Stimulated activated CD8-positive, alpha-beta memory T cell treated with anti-CD3 and anti-CD28 coated beads, Interleukin-12 subunit alpha, Interleukin-12 subunit beta, amount 100 ng/mL, for 1 hour (primary cell): ENCODE measurements at regions not wholly inside any gene's neighbourhood (a gene's known extent, or its start where the extent isn't known, plus 50 kb on each side); places are given as distances from the start of the nearest gene placed in this dataset.
"Not testable (repeated sequence)": the region's sequence is repeated elsewhere in the genome, so short reads cannot be mapped to it uniquely, and the experiment has no call there.

Experiments
- DNase-seq: peaks from one replicate; pipeline ENCODE4 v3.0.0-alpha.2; 2020; ENCODE audit warnings: low read depth

DNA sequence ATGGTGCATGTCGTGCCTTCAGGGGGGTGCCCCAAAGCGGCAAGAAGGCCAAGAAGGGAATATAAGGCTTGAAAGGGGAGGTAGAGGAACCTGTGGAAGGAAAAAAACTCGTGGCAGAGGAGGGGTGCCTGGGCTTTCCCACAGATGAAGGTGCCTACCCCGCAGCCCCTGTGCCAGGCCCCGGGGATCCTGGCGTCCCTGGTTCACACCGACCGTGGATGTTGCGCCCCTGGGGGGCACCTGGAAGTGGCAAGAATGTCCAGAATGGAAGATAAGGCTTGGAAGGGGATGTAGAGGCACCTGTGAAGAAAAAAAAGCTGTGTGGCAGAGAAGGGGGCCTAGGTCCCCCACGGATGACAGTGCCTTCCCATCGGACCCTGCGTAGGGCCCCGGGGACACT lies 282.2 kb downstream of the ALG10 start:
- DNase-seq: no peak

DNA sequence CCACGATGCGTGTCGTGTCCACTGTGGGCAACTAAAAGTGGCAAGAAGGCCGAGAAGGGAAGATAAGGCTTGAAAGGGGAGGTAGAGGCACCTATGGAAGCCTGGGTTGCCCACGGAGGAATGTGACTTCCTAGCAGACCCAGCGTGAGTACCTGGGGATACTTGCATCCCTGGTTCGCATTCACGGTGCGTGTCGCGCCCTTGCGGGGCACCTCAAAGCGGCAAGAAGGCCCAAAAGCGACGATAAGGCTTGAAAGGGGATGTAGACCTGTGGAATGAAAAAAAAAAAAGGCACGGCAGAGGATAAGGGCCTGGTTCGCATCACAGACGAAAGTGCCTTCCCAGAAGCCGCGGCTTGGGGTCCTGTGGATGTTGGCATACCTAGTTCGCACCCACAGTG lies 282.9 kb downstream of the ALG10 start:
- DNase-seq: no peak

DNA sequence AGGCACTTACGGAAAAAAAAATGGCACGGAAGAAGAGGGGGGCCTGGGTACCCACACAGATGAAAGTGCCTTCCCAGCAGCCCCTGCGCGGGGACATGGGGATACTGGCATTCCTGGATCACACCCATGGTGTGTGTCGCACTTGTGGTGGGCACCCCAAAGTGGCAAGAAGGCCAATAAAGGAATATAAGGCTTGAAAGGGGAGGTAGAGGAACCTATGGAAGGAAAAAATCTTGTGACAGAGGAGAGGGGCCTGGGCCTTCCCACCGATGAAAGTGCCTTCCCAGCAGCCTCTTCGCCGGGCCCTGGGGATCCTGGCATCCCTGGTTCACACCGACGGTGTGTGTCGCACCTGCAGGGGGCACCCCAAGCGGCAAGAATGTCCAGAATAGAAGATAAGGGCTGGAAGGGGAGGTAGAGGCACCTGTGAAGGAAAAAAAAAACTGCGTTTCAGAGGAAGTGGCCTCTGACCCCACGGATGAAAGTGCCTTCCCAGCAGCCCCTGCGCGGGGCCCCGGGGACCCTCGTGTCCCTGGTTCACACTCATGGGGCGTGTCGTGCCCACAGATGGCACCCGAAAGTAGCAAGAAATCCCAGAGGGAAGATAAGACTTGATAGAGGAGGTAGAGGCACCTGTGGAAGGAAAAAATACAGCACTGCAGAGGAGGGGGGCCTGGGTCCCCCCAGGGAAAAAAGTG lies 284.0 kb downstream of the ALG10 start:
- no peak for DNase-seq

DNA sequence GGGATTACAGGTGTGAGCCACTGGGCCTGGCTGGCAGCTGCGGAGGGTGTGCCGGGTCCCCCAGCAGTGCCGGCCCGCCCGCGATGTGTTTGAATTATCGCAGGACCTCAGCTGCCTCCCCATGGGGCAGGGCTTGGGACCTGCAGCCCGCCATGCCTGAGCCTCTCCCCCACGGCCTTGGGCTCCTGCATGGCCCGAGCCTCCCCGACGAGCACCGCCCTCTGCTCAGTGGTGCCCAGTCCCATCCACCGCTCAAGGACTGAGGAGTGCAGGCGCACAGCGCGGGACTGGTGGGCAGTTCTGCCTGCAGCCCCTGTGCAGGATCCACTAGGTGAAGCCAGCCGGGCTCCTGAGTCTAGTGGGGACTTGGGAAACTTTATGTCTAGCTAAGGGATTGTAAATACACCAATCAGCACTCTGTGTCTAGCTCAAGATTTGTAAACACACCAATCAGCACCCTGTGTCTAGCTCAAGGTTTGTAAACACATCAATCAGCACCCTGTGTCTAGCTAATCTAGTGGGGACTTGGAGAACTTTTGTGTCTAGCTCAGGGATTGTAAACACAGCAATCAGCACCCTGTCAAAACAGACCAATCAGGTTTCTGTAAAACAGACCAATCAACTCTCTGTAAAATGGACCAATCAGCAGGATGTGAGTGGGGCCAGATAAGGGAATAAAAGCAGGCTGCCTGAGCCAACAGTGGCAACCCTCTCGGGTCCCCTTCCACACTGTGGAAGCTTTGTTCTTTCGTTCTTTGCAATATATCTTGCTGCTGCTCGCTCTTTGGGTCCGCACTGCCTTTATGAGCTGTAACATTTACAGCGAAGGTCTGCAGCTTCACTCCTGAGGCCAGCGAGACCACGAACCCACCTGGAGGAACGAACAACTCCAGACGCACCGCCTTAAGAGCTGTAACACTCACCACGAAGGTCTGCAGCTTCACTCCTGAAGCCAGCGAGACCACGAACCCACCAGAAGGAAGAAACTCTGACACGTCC lies 287.8 kb downstream of the ALG10 start:
- DNase-seq: not testable (repeated sequence)

DNA sequence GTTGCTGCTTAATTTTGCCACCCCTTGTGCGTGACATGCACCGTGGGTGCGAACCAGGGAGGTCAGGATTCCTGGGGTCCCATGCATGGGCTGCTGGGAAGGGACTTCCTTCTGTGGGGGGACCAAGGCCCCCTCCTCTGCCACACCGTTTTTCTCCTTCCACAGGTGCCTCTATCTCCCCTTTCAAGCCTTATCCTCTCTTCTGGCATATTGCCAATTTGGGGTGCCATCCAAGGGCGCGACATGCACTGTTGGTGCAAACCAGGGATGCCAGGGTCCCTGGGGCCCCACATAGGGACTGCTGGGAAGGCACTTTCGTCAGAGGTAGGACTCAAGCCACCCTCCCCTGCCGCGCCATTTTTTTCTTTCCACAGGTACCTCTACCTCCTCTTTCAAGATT lies 289.0 kb downstream of the ALG10 start:
- DNase-seq: no peak

DNA sequence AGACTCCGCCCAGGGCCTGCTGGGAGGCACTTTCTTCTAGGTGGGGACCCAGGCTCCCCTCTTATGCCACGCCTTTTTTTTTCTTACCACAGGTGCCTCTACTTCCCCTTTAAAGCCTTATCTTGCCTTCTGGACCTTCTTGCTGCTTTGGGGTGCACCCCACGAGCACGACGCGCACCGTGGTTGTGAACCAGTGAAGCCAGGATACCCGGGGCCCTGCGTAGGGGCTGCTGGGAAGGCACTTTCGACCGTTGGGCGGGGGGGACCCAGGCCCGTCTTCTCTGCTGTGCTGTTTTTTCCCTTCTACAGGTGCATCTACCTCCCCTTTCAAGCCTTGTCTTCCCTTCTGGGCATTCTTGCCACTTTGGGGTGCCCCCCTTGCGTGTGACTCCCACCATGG lies 305.4 kb downstream of the ALG10 start:
- no peak for DNase-seq

DNA sequence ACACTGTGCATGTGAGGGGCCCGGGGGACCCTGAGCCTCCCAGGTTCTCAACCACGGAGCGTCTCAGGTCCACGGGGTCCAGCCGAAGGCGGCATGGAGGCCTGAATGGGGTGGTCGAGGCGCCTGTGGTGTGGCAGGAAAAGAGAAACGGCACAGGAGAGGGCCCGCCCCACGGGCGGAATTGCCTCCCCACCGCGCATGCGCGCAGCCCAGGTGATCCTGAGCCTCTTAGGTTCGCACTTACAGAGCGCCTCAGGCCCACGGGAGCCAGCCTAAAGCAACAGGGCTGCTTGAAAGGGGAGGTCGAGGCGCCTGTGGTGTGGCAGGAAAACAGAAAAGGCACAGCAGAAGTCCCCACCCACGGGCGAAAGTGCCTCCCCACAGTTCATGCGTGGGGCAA lies 311.0 kb downstream of the ALG10 start:
- DNase-seq: no peak

DNA sequence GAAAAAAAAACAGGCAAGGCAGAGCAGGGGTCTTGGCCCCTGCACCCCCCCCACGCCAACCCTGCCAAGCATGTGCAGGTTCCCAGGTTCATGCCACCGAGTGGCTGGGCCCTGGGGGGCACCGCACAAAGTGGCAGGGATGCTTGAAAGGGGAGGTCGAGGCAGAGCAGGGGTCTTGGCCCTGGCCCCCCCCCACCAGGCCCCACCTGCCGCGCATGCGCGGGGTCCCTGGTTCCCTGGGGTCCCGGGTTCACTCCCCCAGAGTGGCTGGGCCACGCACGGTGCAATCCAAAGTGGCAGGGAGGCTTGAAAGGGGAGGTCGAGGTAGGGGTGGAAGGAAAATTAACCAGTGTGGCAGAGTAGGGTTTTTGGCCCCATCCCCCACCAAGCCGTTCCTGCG lies 312.2 kb downstream of the ALG10 start:
- DNase-seq: no peak

DNA sequence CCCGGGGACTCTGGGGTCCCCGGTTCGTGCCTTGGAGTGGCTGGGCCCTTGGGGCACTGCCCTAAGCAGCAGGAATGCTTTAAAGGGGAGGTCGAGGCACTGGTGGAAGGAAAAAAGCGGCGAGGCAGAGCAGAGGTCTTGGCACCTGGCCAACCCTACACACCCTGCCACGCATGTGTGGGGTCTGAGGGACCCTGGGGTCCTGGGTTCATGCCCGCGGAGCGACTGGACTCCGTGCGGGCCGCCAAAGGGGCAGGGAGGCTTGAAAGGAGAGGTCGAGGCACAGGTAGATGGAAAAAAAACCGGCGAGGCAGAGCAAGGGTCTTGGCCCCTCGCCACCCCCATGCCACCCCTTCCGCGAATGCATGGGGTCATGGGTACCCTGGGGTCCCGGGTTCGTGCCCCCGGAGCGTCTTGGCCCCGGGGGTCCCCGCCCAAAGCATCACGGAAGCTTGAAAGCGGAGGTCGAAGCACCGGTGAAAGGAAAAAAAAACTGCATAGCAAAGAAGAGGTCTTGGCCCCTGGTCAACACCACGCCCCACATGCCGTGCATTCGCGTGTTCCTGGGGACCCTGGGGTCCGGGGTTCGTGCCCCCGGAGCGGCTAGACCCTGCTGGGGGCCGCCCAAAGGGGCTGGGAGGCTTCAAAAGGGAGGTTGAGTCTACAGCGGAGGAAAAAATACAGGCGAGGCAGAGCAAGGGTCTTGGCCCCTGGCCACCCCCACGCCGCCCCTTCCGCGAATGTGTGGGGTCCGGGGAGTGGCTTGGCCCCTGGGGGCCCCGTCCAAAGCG lies 312.9 kb downstream of the ALG10 start:
- DNase-seq: no peak

DNA sequence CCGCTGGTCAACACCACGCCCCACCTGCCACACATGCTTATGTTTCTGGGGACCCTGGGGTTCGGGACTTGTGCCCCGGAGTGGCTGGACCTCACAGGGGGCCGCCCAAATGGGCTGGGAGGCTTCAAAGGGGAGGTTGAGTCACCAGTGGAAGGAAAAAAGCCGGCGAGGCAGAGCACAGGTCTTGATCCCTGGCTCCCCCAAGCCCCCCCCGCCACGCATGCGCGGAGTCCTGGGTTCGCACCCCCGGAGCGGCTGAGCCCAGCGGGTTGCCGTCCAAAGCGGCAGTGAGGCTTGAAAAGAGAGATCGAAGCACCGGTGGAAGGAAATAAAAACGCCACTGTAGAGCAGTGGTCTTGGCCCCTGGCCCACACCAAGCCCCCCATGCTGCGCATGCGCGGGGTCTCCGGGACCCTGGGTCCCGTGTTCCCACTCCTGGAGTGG lies 313.5 kb downstream of the ALG10 start:
- no peak for DNase-seq

DNA sequence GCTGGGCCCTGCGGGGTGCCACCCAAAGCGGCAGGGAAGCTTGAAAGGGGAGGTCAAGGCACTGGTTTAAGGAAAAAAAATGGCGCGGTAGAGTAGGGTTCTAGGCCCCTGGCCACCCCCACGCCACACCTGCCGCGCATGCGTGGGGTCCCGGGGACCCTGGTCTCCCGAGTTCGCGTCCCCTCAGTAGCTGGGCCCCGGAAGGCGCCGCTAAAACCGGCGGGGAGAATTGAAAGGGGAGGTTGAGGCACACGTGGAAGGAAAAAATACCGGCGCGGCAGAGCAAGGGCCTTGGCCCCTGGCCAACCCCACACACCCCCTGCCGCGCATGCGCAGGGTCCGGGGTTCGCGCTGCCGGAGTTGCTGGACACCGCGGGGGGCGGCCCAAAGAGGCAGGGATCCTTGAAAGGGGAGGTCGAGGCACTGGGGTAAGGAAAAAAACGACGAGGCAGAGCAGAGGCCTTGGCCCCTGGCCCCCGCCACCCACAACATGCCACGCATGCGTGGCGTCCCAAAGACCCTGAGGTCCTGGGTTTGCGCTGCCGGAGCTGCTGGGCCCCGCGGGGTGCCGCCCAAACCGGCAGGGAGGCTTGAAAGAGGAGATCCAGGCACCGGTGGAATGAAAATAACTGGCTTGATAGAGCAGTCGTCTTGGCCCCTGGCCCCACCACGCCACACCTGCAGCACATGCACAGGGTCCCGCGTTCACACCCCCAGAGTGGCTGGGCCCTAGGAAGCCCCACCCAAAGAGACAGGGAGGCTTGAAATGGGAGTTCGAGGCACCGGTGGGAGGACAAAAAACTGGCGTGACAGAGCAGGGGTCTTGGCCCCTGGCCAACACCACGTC lies 314.5 kb downstream of the ALG10 start:
- no peak for DNase-seq

DNA sequence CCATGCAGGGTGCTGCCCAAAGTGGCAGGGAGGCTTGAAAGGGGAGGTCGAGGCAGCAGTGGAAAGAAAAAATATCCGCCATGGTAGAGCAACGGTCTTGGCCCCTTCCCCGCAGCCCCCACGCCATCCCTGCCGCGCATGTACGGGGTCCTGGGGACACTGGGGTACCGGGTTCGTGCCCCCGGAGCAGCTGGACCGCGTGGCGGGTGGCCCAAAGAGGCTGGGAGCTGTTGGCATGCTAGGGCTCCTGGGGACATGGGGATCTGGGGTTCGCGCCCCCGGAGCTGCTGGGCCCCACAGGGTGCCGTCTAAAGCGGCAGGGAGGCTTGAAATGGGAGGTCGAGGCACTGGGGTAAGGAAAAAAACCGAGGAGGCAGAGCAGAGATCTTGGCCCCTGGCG lies 316.5 kb downstream of the ALG10 start:
- DNase-seq: no peak

DNA sequence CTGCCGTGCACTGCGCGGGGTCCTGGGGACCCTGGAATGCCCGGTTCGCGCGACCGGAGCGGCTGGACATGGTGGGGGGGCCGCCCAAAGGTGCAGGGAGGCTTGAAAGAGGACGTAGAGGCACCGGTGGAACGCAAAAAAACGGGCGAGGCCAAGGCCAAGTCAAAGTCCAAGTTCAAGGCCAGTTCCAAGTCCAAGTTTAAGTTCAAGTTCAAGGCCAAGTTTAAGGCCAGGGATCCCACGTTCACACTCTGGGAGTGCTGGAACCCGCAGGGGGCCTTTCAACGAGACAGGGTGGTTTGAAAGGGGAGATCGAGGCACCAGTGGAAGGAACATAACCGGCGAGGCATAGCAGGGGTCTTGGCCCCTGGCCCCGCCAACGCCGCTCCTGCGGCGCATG lies 317.6 kb downstream of the ALG10 start:
- no peak for DNase-seq

DNA sequence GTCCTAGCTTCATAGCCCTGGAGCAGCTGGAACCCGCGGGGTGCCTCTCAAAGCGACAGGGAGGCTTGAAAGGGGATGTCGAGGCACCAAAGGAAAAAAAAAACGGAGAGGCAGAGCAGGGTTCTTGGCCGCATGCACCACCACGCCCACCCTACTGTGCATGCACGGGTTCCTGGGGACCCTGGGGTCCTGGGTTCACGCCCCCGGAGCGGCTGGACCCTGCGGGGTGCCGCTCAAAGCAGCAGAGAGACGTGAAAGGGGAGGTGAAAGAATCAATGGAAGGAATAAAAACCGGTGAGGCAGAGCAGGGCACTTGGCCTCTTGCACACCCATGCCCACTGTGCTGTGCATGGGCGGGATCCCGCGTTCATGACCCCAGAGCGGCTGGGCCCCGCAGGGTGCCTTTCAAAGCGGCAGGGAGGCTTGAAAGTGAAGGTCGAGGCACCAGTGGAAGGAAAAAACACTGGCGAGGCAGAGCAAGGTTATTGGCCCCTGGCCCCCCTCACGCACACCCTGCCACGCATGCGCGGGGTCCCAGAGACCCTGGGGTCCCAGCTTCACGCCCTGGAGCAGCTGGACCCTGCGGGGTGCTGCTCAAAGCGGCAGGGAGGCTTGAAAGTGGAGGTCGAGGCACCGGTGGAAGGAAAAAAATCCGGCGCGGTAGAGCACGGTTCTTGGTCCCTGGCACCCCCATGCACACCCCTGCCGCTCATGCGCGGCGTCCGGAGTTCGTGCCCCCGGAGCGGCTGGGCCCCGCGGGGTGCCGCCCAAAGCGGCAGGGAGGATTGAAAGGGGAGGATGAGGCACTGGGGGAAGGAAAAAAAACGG lies 318.5 kb downstream of the ALG10 start:
- DNase-seq: no peak

DNA sequence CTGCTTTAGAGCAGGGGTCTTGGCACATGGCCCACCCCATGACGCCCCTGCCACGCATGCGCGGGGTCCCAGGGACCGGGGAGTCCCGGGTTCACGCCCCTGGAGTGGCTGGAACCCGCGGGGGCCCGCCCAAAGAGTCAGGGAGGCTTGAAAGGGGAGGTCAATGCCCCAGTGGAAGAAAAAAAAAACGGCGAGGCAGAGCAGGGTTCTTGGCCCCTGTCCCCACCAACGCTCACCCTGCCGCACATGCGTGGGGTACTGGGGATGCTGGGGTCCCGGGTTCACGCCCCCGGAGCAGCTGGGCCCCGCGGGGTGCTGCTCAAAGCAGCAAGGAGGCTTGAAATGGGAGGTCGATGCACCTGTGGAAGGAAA lies 319.1 kb downstream of the ALG10 start:
- no peak for DNase-seq

DNA sequence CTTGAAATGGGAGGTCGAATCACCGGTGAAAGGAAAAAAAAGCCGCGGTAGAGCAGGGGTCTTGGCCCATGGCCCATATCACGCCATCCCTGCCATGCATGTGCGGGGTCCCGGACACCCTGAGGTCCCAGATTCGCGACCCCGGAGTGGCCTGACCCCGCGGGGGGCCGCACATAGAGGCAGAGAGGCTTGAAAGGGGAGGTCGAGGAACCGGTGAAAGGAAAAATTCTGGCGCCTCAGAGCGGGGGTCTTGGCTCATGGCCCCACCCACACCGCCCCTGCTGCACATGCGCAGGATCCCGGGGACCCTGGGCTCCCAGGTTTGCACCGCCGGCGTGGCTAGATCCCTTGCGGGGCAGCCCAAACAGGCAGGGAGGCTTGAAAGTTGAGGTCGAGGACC lies 319.8 kb downstream of the ALG10 start:
- DNase-seq: no peak

DNA sequence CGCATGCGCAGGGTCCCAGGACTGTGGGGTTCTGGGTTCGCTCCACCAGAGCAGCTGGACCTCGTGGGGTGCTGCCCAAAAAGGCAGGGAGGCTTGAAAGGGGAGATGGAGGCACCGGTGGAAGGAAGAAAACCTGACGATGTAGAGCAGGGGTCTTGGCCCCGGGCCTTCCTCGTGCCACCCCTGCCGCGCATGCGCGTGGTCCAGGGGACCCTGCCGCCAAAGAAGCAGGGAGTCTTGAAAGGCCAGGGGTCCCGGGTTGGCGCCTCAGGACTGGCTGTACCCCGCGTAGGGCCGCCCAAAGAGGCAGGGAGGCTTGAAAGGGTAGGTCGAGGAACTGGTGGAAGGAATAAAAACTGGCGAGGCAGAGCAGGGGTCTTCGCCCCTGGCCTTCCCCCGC lies 321.0 kb downstream of the ALG10 start:
- DNase-seq: no peak

DNA sequence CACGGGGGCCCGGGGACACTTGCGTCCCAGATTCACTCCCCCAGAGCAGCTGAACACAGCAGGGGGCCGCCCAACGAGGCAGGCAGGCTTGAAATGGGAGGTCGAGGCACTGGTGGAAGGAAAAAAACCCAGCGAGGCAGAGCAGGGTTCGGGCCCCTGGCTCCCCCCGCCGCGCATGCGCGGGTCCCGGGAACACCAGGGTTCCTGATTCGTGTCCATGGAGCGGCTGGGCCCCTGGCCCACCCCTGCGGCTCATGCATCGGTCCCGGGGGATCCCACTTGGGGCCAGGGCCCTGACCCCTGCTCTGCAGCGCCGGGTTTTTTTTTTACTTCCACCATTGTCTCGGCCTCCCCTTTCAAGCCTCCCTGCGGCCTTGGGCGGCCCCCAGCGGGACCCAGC lies 321.5 kb downstream of the ALG10 start:
- no peak for DNase-seq

DNA sequence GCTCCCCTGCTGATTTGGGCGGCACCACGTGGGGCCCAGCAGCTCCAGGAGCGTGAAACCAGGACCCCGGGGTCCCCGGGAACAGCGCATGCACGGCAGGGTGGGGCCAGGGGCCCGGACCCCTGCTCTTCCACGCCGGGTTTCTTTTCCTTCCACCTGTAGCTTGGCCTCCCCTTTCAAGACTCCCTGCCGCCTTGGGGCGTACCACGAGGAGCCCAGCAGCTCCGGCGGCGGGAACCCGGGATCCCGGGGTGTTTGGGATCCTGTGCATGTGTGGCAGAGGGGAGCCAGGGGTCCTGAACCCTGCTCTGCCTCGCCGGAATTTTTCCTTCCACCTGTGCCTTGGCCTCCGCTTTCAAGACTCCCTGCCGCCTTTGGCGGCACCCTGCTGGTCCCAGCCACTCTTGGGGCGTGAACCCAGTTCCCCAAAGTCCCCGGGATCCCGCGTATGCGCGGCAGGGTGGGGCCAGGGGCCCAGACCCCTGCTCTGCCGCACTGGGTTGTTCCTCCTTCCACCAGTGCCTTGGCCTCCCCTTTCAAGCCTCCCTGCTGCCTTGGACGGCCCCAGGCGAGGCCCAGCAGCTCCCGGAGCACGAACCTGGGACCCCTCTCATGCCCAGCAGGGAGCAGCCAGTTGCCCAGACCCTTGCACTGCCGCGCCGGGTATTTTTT lies 322.7 kb downstream of the ALG10 start:
- no peak for DNase-seq

DNA sequence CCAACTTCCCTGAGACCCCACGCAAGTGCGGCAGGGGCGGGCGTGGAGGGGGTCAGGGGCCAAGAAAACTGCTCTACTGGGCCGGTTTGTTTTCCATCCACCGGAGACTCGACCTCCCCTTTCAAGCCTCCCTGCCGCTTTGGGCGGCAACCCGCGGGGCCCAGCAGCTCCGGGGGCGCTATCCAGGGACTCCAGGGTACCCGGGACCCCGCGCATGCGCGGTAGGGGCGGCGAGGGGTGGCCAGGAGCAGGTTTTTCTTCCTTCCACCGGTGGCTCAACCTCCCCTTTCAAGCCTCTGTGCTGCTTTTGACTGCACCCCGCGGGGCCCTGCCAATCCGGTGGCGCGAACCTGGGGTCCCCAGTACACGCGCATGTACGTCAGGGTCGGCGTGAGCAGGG lies 323.5 kb downstream of the ALG10 start:
- no peak for DNase-seq
